GM21423 (cell line): ENCODE measurements at regions not wholly inside any gene's neighbourhood (a gene's known extent, or its start where the extent isn't known, plus 50 kb on each side); places are given as distances from the start of the nearest gene placed in this dataset.

Experiments used
- ATAC-seq: cut with Tn5 transposase; IDR thresholded peaks from one replicate; pipeline ENCODE4 v1.9.1; 2021; ENCODE audit warnings: mild to moderate bottlenecking, moderate library complexity; ENCODE audit not compliant: unreplicated experiment

- no peak for ATAC-seq
Observed at GRCh38 chr16:6863135-6863534, 469.5 kb upstream of the RBFOX1 start.

- ATAC-seq: no peak
Observed at GRCh38 chr16:6861815-6862477, 470.7 kb upstream of the RBFOX1 start.

GRCh38 chr16:6861135-6861814, 471.4 kb upstream of the RBFOX1 start:
- no peak for ATAC-seq

GRCh38 chr16:6857575-6857974, 475.1 kb upstream of the RBFOX1 start:
- no peak for ATAC-seq

- ATAC-seq: no peak
Observed at GRCh38 chr16:6856578-6856977, 476.1 kb upstream of the RBFOX1 start.

GRCh38 chr16:6853565-6853964, 479.1 kb upstream of the RBFOX1 start:
- ATAC-seq: no peak

- no peak for ATAC-seq
Observed at GRCh38 chr16:6852643-6853225, 479.9 kb upstream of the RBFOX1 start.

GRCh38 chr16:6846452-6846851, 486.2 kb upstream of the RBFOX1 start:
- no peak for ATAC-seq

- ATAC-seq: no peak
Observed at GRCh38 chr16:6841392-6841791, 491.3 kb upstream of the RBFOX1 start.

GRCh38 chr16:6837722-6838121, 494.9 kb upstream of the RBFOX1 start:
- ATAC-seq: no peak

- no peak for ATAC-seq
Observed at GRCh38 chr16:6836766-6837165, 495.9 kb upstream of the RBFOX1 start.

- no peak for ATAC-seq
Observed at GRCh38 chr16:6835941-6836340, 496.7 kb upstream of the RBFOX1 start.

GRCh38 chr16:6835516-6835915, 497.1 kb upstream of the RBFOX1 start:
- ATAC-seq: no peak

- ATAC-seq: no peak
Observed at GRCh38 chr16:6828690-6829089, 504.0 kb upstream of the RBFOX1 start.

- no peak for ATAC-seq
Observed at GRCh38 chr16:6827931-6828330, 504.7 kb upstream of the RBFOX1 start.

GRCh38 chr16:6827267-6827666, 505.4 kb upstream of the RBFOX1 start:
- ATAC-seq: no peak

GRCh38 chr16:6822041-6822440, 510.6 kb upstream of the RBFOX1 start:
- ATAC-seq: no peak

- ATAC-seq: no peak
Observed at GRCh38 chr16:6804461-6804860, 528.2 kb upstream of the RBFOX1 start.

GRCh38 chr16:6803176-6803575, 529.5 kb upstream of the RBFOX1 start:
- ATAC-seq: no peak

GRCh38 chr16:6797223-6797622, 535.4 kb upstream of the RBFOX1 start:
- ATAC-seq: no peak

GRCh38 chr16:6777624-6778023, 555.0 kb upstream of the RBFOX1 start:
- no peak for ATAC-seq

- ATAC-seq: no peak
Observed at GRCh38 chr16:6775712-6776111, 556.9 kb upstream of the RBFOX1 start.
